Astrocyte of the cerebellum (primary cell): ENCODE measurements at regions not wholly inside any gene's neighbourhood (a gene's known extent, or its start where the extent isn't known, plus 50 kb on each side); places are given as distances from the start of the nearest gene placed in this dataset.

Experiments used
- DNase-seq: peaks from one replicate; pipeline ENCODE4 v3.0.0-alpha.2; 2011; ENCODE audit warnings: low read depth
- H3K4me3 ChIP-seq: 2 replicates; pipeline ENCODE4 v1.5.1; 2011; ENCODE audit warnings: mild to moderate bottlenecking, low read depth, low read length, moderate library complexity
- in situ Hi-C: cut with HindIII; loops from 2 replicates; pipeline ENCODE4 v1.10.0; 2017; ENCODE audit warnings: low sequenced_read_pairs
- TF ChIP-seq, protein P1 (sequence below): IDR thresholded peaks from 2 replicates; pipeline ENCODE4 v1.5.1; 2012; ENCODE audit warnings: low read length, low read depth, moderate library complexity, mild to moderate bottlenecking; ENCODE audit errors: missing control alignments

DNA sequence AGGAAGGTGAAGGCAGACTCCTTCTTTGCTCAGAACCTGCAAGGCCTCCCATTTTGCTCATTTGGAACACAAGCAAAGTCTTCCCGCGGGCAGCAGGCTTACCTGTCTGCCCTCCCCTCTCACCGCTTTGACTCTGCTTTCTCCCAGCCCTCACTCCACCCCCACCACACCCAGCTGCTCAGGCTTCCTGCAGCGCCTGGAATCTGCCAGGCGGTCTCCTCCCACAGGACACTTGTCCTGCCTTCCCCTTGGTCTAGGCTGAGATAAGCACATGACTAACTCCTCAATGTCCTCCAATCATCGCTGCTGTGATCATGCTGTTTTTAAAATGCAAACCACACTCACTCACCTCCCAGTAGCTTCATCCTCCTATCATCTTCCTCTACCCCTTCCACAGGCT, 430.0 kb downstream of the ZNF516 start:
- in situ Hi-C loops: no loop called here
- no peak overlapping the region for H3K4me3 ChIP-seq
- TF ChIP-seq, protein P1, sequence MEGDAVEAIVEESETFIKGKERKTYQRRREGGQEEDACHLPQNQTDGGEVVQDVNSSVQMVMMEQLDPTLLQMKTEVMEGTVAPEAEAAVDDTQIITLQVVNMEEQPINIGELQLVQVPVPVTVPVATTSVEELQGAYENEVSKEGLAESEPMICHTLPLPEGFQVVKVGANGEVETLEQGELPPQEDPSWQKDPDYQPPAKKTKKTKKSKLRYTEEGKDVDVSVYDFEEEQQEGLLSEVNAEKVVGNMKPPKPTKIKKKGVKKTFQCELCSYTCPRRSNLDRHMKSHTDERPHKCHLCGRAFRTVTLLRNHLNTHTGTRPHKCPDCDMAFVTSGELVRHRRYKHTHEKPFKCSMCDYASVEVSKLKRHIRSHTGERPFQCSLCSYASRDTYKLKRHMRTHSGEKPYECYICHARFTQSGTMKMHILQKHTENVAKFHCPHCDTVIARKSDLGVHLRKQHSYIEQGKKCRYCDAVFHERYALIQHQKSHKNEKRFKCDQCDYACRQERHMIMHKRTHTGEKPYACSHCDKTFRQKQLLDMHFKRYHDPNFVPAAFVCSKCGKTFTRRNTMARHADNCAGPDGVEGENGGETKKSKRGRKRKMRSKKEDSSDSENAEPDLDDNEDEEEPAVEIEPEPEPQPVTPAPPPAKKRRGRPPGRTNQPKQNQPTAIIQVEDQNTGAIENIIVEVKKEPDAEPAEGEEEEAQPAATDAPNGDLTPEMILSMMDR: no peak
- no peak for DNase-seq

DNA sequence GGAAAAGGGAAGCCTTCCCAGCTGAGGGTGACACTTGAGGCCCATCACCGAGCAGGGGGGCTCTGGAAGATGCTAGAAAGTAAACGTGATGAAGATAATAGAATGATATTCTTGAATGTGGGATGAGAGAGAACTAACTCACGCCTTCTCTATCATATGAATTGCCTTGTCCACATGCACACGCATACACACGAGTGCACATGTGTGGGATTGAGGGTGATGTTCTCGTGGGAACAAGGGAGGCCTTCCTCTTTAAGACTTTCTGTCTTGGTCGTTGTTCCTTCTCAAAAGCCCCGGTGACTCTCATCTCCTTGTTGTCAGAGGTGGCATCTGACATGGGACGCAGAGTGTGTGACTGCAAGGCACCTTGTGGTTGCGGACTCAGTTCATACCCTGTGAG, 436.9 kb downstream of the ZNF516 start:
- TF ChIP-seq, protein P1: no peak
- in situ Hi-C loops: no loop called here
- DNase-seq: no peak

DNA sequence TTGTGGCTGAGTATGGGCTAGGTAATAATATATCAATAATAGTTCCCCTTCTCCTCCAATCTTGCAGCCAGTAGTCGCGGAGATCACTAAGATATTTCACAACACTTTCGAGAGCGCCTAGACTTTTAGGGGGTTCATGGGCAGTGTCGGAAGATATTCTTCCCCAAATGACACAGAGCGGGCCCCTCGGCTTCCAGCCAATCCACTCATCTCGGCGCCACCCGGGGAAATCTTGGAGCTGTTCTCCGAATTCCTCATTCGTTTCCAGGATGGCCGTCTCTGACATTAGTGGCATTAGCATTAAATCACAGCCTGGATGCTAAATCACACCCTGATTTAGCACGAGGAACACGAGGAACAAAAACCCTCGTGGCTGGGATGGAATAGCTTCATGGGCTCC, 437.7 kb downstream of the ZNF516 start:
- no peak for DNase-seq
- in situ Hi-C loops: no loop called here
- TF ChIP-seq, protein P1: no peak
- H3K4me3 ChIP-seq: no peak overlapping the region

More for the DNA sequence above, 436.9 kb downstream of the ZNF516 start:
- no peak overlapping the region for H3K4me3 ChIP-seq

DNA sequence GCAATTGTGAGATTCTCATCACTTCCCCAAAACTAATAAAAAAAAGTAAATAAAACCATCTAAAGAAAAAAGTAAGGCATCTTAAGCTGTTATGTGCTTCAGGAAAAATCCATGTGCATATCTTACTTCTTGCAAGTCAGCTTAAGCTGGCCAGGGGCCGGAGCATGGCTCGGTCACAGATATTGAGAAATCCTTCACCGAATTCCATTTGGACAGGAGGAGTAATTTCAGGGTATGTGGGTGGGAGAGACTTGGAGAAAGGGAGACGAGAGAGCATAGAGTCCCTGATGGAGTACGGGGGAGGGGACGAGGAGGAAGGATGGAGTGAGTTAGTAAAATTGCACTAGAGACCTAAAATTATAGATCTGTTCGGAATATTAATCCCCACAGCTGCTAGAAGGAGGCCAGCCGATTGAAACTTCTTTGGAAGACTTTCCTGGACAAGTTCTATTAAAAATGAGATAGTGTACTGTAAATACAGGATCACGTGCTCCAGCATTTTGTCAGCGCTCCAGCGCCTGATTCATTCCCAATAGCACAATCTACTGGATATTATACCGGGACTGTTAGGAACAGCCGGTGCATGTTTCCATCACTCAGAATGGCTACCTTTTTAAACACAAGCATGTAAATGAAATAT, 438.5 kb downstream of the ZNF516 start:
- no peak for DNase-seq
- in situ Hi-C loops: no loop called here
- TF ChIP-seq, protein P1: no peak
- H3K4me3 ChIP-seq: no peak overlapping the region

DNA sequence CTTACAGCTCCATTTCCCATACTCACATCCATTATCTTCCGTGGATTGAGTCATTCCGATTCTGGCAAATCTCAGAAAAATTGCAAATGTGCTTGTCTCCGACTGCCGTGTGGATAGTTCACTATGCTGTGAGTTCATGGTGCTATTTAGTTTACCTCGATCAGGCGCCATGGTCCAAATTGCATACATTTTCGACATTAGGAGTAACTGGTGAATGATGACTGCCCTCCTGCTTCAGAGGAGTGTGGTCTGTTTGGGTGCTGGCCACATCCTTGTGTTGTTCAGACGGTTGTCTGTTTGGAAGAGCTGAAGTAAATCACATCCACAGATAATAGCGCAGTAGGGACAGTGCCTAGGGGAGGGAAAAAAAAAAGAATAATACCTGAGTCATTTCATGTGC, 439.5 kb downstream of the ZNF516 start:
- in situ Hi-C loops: no loop called here
- TF ChIP-seq, protein P1: no peak
- H3K4me3 ChIP-seq: no peak overlapping the region
- DNase-seq: no peak

DNA sequence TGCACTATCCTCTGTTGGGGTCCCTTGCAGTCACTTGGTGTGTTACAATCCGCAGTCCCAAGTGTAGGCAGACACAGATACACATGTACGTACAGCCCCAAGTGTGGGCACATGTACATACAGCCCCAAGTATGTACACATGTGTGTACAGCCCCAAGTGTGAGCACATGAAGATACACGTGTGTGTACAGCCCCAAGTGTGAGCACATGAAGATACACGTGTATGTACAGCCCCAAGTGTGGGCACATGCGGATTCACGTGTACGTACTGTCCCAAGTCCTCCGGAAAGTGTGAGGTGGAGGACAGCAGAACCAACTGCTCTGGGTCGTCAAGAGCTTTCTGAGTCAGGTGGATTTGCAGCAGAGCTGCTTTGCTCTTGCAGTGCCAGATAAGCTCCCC, 440.0 kb downstream of the ZNF516 start:
- DNase-seq: no peak
- in situ Hi-C loops: no loop called here

More for the DNA sequence above, 440.0 kb downstream of the ZNF516 start:
- TF ChIP-seq, protein P1: no peak
- H3K4me3 ChIP-seq: no peak overlapping the region
